Suppressor macrophage treated with lipopolysaccharide for 4 hours (primary cell): ENCODE measurements at regions not wholly inside any gene's neighbourhood (a gene's known extent, or its start where the extent isn't known, plus 50 kb on each side); places are given as distances from the start of the nearest gene placed in this dataset.

Experiments
- DNase-seq: peaks from one replicate; pipeline ENCODE4 v3.0.0-alpha.2; 2020

DNA sequence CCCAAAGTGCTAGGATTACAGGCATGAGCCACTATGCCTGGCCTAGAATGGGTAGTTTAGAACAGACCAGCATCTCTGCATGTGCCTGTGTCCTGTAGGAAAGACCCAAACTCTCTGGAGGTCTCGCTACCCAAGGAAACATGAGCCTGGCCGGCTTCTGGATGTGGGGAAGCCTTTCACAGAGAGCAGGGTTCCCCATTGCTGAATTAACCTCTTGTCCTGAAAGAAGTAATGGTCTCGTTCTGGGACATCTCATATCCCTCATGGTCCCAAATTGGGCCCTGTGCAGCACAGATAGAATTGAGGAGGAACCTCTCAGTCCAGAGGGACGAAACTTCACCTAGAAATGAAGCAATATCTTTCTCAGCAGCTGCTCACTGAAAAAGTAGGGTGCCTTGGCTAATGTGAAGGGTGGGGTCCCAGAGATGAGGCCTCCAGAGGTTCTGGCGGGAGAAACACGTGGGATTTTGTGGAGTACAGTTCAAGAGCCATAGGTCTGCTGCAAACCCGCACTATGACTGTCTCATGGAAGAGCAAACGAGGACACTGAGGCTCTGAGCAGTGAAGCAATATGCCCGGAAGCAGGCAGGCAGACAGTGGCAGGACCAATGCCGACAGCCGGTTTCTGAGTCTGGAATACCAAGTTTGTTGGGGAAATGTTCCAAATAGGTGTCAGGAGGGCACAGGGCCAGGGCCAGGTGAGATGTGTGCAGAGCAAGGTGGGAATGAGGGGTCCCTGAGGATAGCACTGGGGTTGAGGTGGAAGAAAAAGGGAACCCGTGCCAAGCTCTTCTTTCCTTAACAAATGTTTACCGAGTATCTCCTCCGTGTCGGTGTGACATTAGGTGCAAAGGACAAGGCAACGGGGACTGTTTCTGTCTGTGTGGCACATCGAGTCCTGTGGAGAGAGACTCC, 121.0 kb upstream of the TWIST2 start:
- no peak for DNase-seq

DNA sequence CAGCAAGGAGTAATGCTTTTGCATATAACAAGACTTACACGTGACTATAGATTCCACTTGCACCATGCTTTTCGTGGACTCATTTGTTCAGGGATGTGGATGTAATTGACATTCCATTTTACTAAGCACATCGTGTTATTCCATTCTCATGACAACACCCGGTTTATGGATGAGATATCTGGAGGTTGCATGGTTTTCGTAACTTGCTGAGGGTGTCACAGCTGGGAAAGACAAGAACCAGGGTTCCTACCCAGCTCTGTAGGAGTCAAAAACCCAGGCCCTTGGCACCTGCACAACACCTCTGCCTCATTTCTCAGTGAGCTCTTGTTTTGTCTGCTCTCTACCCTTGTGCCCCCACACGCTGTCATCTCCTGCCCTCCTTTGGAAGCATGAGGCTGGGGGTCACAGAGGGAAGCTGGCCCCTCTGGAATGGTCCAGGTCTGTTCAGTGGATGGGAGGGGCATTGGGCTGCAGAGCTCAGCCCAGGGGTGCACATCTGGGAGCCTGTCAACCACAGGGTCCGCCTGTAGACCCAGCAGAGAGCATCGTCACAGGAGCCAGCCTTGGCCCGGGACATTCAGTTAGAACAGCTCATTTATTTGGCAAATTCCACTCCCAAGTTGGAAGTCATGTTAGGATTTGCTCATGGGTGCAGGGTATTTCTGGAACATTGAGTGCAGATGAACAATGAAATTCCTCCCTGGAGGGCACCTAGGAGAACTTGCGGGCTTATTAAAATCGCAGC, 120.1 kb upstream of the TWIST2 start:
- no peak for DNase-seq

DNA sequence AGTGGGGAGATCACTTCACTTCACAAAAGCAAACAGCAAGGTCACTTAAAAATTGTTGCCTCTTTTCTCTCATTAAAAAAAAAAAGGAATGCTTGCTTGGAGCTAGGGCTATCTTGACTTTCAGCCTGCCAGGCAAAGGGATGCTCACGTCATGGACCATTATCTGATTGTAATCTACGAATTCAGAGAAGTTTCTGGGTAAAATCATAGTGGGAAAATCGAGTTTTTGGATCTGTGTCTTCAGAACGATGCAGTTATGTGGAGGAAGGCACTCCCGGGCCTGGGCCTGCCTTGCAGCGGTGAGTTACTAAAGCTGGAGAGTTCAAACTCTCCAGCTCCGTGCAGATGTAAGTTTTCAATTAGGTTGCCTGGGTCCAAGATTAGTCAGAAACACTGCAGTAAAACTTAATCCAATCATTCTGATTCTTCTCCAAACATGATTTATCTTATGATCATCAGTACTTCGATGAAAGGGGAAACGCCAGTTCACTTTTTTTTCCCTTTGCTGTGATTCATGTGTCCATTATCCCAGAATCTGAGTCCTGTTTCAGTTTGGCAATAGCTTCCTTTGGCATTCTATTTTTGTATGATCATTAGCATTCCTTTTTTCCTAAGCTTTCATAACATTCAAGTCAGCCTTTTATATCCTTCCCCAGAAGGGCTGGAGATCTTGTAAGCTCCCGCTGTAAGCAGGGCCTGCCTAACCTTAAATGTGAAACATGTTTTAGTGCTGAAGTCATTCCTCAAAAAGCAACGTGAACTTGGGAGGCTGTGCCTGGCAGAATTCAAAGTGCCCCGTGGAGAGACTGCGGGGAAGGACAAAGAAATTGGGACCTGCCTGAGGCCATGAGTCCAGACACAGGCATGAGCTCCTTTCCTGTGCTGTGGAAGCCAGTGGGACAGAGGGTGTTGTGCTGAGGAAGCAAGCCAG, 119.3 kb upstream of the TWIST2 start:
- peak; percentile 23 for DNase-seq

- no peak for DNase-seq
Observed at GRCh38 chr2:238729261-238729935, 118.5 kb upstream of the TWIST2 start.

DNA sequence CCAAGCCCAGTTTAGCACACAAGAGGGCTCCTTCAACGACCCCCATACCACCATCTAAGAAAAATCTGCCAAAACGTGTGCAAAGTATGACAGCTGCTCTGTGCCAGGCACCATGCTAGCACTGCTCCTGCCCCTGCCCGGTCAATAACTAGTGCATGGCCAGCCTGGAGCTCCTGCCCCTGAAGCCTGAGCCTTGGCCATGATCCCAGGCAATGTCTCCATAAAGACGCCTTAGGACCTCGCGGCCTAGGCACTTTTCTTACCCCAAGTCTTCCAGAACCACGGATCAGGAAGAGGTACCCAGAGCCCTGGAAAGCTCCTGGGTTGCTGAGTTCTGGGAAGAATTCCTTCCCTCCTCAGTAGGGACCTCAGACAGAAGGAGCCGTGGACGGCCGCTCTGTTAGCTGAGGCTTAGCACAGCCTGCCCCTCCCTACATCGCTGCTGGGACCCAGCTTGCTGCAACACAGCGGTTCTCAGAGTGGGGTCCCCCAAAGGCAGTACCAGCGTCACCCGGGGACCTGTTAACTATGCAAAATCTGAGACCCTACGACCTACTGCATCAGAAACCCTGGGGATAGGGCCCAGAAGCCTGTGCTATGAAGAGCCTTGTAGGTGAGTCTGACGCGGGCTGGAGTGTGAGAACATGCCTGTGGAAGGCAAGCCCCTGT, 117.8 kb upstream of the TWIST2 start:
- no peak for DNase-seq

DNA sequence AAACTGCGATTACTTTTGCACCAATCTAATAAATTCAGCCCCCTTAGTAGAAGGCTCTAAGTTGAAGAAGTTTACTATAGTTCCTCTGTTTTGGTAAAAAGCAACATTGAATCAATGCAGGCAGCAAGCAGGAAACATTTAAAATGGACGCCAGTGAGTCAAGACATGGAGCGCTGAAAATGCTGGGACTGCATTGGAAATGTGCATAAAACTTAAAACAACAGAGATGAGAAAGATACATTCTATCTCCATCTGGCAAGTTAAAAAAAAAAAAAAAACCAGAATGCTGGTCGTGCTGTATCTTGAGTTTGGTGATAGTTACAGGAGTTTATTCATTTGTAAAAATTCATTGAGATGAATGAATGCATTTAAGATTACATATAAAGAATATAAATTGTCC, 117.0 kb upstream of the TWIST2 start:
- no peak for DNase-seq

- DNase-seq: peak; percentile 79
Observed at GRCh38 chr2:238731961-238732360, 115.9 kb upstream of the TWIST2 start.

DNA sequence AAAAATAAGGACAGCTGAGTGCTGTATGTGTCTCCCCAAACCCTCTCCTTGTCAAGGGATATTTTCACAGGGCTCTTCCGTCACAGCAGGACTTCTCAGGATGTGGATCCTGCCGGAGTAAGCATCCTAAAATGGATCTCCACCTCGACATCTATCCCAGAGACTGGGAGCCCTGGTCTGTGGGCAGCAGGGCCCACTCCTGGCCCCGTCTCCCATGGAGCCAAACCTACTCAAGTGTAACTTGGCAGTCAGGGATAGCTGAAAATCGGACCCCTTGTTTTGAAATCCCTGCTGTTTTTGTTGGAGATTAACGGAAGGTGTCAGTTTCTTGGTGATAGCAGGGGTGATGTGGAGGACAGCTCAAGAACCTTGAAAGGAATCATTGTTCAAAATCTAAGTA, 109.0 kb upstream of the TWIST2 start:
- no peak for DNase-seq

DNA sequence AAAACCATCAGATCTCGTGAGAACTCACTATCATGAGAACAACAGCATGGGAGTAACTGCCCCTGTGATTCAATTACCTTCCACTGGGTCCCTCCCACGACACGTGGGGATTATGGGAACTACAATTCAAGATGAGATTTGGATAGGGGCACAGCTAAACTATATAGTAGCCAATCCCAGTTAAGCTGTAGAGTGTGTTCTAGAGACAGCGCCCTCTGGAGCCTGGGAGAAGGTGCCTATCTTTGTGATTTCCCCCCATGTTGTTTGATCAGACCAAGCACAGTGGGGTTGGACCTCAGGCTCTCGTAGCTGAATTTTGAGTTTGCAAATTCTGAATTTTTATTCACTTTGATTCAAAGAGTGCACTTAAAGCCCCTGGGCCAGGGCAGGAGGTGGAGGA, 108.2 kb upstream of the TWIST2 start:
- no peak for DNase-seq

GRCh38 chr2:238741277-238741676, 106.6 kb upstream of the TWIST2 start:
- DNase-seq: no peak

GRCh38 chr2:238742066-238742465, 105.8 kb upstream of the TWIST2 start:
- DNase-seq: no peak

GRCh38 chr2:238742664-238743063, 105.2 kb upstream of the TWIST2 start:
- DNase-seq: no peak

DNA sequence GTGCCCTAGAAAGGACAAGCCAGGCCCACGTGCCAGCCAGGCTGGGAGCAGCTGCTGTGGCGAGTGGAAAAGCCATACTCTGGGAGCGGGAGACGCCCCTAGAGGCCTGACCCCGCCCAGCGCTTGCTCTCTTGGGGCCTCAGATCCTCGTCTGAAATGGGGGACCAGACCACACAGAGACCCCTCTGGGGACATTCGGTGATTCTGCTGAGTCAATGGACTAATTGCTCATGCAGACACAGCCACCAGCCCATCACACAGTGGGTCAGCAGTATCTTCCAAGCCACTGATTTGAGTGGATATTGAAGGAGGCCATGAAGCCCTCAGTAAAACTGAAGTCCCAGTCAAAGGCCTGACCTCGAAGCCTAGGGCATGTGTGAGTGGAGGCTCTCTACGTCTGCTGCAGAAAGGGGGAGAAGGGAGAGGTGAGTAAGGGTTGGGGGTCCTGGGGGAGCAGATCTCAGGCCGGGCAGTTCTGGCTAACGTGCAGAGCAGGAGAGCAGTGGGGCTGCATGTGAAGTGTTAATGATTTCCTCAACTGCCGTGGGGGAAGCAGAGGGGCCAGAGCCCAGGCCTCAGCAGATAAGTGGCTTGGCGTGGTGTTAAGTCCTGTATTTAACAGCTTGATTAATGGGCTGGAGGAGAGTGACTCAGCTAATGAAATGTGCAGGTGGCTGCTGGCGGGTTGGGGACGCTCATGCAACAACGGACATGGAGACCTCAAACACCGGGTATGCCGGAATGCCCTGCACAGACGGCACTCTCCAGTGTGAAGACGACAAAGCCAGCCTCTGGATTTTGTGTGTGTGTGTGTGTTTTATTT, 104.4 kb upstream of the TWIST2 start:
- no peak for DNase-seq

DNA sequence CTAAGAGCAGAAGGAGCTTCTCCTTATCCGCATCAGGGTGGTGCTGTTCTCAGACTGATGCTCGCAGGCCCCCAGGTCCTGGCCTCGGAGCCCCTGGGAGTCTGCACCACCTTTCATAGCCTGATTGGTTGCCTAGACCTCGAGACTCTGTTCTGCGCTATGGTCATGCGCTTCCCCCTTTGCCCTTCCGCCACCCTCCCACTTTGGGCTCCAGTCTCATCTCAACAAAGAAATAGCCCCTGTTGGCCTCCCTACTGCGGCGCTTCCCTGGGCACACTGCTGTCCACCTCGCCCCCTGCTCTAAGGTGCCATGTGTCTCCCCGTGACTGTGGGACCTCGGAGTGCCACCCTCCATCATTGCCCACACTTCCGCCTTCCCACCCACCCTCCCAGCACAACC, 102.9 kb upstream of the TWIST2 start:
- DNase-seq: no peak

DNA sequence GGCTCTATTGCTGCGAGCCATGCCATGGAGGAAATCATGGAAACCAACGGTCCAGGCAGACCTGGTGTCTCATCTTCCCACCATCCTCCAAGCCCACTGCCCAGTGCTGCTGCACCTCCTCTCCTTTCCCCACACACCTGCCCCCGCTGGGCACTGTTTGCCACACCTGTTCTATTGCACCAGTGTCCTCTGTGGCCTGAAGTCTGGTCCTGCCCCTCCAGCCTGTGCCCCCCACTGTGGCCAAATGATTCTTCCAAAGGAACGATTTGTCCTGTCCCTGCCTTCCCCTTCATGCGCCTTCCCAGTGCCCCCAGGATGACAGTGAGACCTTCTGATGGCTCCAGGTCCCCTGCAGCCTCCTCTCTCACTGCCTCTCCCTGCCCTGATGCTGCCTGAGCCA, 101.9 kb upstream of the TWIST2 start:
- DNase-seq: no peak

DNA sequence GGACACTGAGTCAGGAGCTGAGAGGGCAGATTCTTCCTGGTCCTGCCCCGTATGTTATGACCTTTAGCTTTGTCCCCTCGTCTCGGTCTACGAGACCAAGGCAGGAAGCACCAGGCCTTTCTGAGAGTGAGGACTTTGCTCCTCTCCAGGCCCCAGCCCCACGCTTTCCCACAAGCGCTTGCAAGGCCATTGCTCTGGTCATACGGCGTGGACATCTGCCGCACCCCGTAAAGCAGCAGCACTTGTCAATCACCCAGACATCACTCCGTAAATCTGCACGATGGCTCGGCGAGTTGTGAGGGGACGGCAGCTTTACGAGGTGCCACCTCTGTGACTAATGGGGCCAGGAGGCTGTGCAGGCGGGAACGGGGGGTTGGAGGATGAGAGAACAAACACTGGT, 100.8 kb upstream of the TWIST2 start:
- no peak for DNase-seq

DNA sequence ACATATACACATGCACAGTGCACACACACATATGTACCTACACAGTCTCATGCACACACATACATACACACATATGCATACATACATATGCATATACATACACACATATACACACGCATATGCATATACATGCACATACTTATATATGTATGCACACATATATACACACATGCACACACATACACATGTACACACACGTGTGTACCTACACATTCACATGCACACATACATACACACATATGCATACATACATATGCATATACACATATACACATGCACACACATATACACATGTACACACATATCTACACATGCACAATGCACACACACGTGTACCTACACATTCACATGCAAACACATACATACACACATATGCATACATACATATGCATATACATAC, 100.3 kb upstream of the TWIST2 start:
- DNase-seq: no peak

GRCh38 chr2:238750212-238750904, 97.5 kb upstream of the TWIST2 start:
- no peak for DNase-seq

- DNase-seq: no peak
Observed at GRCh38 chr2:238754259-238754658, 93.6 kb upstream of the TWIST2 start.

GRCh38 chr2:238761868-238762267, 86.0 kb upstream of the TWIST2 start:
- DNase-seq: no peak
